Gastroesophageal sphincter (tissue), 3 donors: ENCODE measurements at regions not wholly inside any gene's neighbourhood (a gene's known extent, or its start where the extent isn't known, plus 50 kb on each side); places are given as distances from the start of the nearest gene placed in this dataset.

Experiments
- CTCF ChIP-seq, 4 experiments: fragments of 200-600 bp in 2 of 4; fragments of 450-650 bp in 2 of 4; sonication (generic) in 1 of 4; IDR thresholded peaks; one replicate each; pipeline ENCODE4 v1.5.1; 2017 to 2019; ENCODE audit warnings: antibody characterized with exemption in 4 of 4, mild to moderate bottlenecking in 2 of 4, moderate library complexity in 2 of 4
- EP300 ChIP-seq: sonication (generic); formaldehyde crosslinking; IDR thresholded peaks from one replicate; pipeline ENCODE4 v1.6.1; 2017; ENCODE audit warnings: antibody characterized with exemption, mild to moderate bottlenecking
- POLR2A ChIP-seq, 2 donors: fragments of 450-650 bp; IDR thresholded peaks; one replicate each; pipeline ENCODE4 v1.6.1; 2017; ENCODE audit warnings: antibody characterized with exemption in 2 of 2, mild to moderate bottlenecking in 2 of 2, moderate library complexity in 1 of 2
- POLR2AphosphoS5 ChIP-seq: sonication (generic); formaldehyde crosslinking; IDR thresholded peaks from one replicate; pipeline ENCODE4 v1.6.1; 2017; ENCODE audit warnings: antibody characterized with exemption

GRCh38 chr10:65149878-65150277, 1628.7 kb downstream of the REEP3 start:
- TF ChIP-seq CTCF (IDR thresholded peaks at IDR 0.05) (no peak), POLR2A (IDR thresholded peaks at IDR 0.05) (no peak), EP300 (no peak), POLR2AphosphoS5 (no peak)
